ENCODE measurements at regions not wholly inside any gene's neighbourhood (a gene's known extent, or its start where the extent isn't known, plus 50 kb on each side); places are given as distances from the start of the nearest gene placed in this dataset.
A peak's percentile ranks its signal among the peaks of the same experiment; 100 is the strongest.
"Not testable (repeated sequence)": the region's sequence is repeated elsewhere in the genome, so short reads cannot be mapped to it uniquely, and the experiment has no call there.

GRCh38 chr4:187065396-187065795 is 341.7 kb upstream of the FAT1 start:
- no peak for DNase-seq (ENCODE audit: low read depth)
- in situ Hi-C loops (cut with HindIII; ENCODE audit: low pct_unique_long_range_greater_than_20kb, low sequenced_read_pairs) = no loop called here

GRCh38 chr4:187065806-187066205 is 342.1 kb upstream of the FAT1 start:
- DNase-seq (ENCODE audit: low read depth) = no peak
- in situ Hi-C loops (cut with HindIII; ENCODE audit: low pct_unique_long_range_greater_than_20kb, low sequenced_read_pairs) = no loop called here

GRCh38 chr4:187069398-187069797 is 345.7 kb upstream of the FAT1 start:
- DNase-seq (ENCODE audit: low read depth) = peak; percentile 3
- in situ Hi-C loops (cut with HindIII; ENCODE audit: low pct_unique_long_range_greater_than_20kb, low sequenced_read_pairs) = no loop called here

GRCh38 chr4:187070158-187070557 is 346.5 kb upstream of the FAT1 start:
- no peak for DNase-seq (ENCODE audit: low read depth)
- in situ Hi-C loops (cut with HindIII; ENCODE audit: low pct_unique_long_range_greater_than_20kb, low sequenced_read_pairs) = no loop called here

- in situ Hi-C loops (cut with HindIII; ENCODE audit: low pct_unique_long_range_greater_than_20kb, low sequenced_read_pairs) = no loop called here
Measured at GRCh38 chr4:187070740-187071139, 347.1 kb upstream of the FAT1 start.

GRCh38 chr4:187071946-187072600 is 348.4 kb upstream of the FAT1 start:
- in situ Hi-C loops (cut with HindIII; ENCODE audit: low pct_unique_long_range_greater_than_20kb, low sequenced_read_pairs) = no loop called here
- DNase-seq (ENCODE audit: low read depth) = no peak

More at GRCh38 chr4:187070740-187071139, 347.1 kb upstream of the FAT1 start:
- DNase-seq (ENCODE audit: low read depth) = no peak

- no peak for DNase-seq (ENCODE audit: low read depth)
- in situ Hi-C loops (cut with HindIII; ENCODE audit: low pct_unique_long_range_greater_than_20kb, low sequenced_read_pairs) = no loop called here
Measured at GRCh38 chr4:187073820-187074219, 350.2 kb upstream of the FAT1 start.

GRCh38 chr4:187075514-187075913 is 351.9 kb upstream of the FAT1 start:
- in situ Hi-C loops (cut with HindIII; ENCODE audit: low pct_unique_long_range_greater_than_20kb, low sequenced_read_pairs) = no loop called here
- DNase-seq (ENCODE audit: low read depth) = no peak

GRCh38 chr4:187077744-187078401 is 354.2 kb upstream of the FAT1 start:
- in situ Hi-C loops (cut with HindIII; ENCODE audit: low pct_unique_long_range_greater_than_20kb, low sequenced_read_pairs) = no loop called here
- no peak for DNase-seq (ENCODE audit: low read depth)

GRCh38 chr4:187084701-187085100 is 361.0 kb upstream of the FAT1 start:
- DNase-seq (ENCODE audit: low read depth) = no peak
- in situ Hi-C loops (cut with HindIII; ENCODE audit: low pct_unique_long_range_greater_than_20kb, low sequenced_read_pairs) = no loop called here

- in situ Hi-C loops (cut with HindIII; ENCODE audit: low pct_unique_long_range_greater_than_20kb, low sequenced_read_pairs) = no loop called here
- no peak for DNase-seq (ENCODE audit: low read depth)
Measured at GRCh38 chr4:187085339-187085738, 361.7 kb upstream of the FAT1 start.

GRCh38 chr4:187086151-187086550 is 362.5 kb upstream of the FAT1 start:
- in situ Hi-C loops (cut with HindIII; ENCODE audit: low pct_unique_long_range_greater_than_20kb, low sequenced_read_pairs) = no loop called here
- DNase-seq (ENCODE audit: low read depth) = no peak

GRCh38 chr4:187088070-187088799 is 364.6 kb upstream of the FAT1 start:
- DNase-seq (ENCODE audit: low read depth) = no peak
- in situ Hi-C loops (cut with HindIII; ENCODE audit: low pct_unique_long_range_greater_than_20kb, low sequenced_read_pairs) = no loop called here

- no peak for DNase-seq (ENCODE audit: low read depth)
- in situ Hi-C loops (cut with HindIII; ENCODE audit: low pct_unique_long_range_greater_than_20kb, low sequenced_read_pairs) = no loop called here
Measured at GRCh38 chr4:187090401-187090800, 366.7 kb upstream of the FAT1 start.

GRCh38 chr4:187090832-187091231 is 367.2 kb upstream of the FAT1 start:
- DNase-seq (ENCODE audit: low read depth); in situ Hi-C loops (cut with HindIII; ENCODE audit: low pct_unique_long_range_greater_than_20kb, low sequenced_read_pairs): not testable (repeated sequence)

- in situ Hi-C loops (cut with HindIII; ENCODE audit: low pct_unique_long_range_greater_than_20kb, low sequenced_read_pairs) = no loop called here
- no peak for DNase-seq (ENCODE audit: low read depth)
Measured at GRCh38 chr4:187094144-187094543, 370.5 kb upstream of the FAT1 start.

GRCh38 chr4:187098429-187098828 is 374.8 kb upstream of the FAT1 start:
- DNase-seq (ENCODE audit: low read depth) = no peak
- in situ Hi-C loops (cut with HindIII; ENCODE audit: low pct_unique_long_range_greater_than_20kb, low sequenced_read_pairs) = no loop called here

- in situ Hi-C loops (cut with HindIII; ENCODE audit: low pct_unique_long_range_greater_than_20kb, low sequenced_read_pairs) = no loop called here
- DNase-seq (ENCODE audit: low read depth) = no peak
Measured at GRCh38 chr4:187103351-187103750, 379.7 kb upstream of the FAT1 start.

- in situ Hi-C loops (cut with HindIII; ENCODE audit: low pct_unique_long_range_greater_than_20kb, low sequenced_read_pairs) = no loop called here
Measured at GRCh38 chr4:187108845-187109244, 385.2 kb upstream of the FAT1 start.

More at GRCh38 chr4:187108845-187109244, 385.2 kb upstream of the FAT1 start:
- no peak for DNase-seq (ENCODE audit: low read depth)

Measured in Caki2 (cell line).